ENCODE measurements at regions not wholly inside any gene's neighbourhood (a gene's known extent, or its start where the extent isn't known, plus 50 kb on each side); places are given as distances from the start of the nearest gene placed in this dataset.

DNA sequence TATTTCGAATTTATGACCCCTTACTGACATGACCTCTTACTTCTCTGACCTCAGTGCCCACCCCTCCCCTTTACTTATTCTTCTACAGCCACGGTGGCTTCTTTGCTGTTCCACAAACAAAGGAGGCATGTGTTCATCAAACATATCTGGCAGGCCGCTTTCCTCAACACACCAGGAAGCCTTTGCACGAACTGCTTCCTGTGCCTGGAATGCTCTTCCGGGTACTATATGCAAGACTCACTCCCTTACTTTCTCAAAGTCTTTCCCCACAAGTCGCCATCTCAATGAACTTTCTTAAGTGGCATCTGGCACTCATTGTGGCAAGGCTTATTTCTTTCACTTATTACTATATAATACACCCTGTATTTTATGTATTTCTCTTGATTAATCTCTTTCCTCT lies 351.5 kb upstream of the DDX53 start:
- no peak overlapping the region for H3K4me3 ChIP-seq

DNA sequence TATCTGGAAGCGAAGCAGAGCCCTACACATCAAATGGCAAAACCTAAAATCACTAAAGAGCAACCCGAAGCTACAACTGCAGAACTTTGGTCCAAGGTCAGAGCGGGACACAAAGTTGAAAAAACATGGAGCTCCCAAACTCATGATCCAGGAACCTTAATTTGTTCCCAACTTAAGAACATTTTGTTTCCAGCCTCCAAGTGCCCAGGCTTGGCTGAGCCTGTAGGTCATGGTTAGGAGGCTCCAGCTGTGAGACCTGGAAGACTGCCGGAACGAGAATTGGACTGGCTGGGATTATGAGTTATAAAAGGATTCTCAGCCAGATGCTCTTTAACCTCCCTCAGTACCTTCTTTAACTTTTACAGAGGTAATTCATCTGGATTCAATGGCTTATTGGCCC lies 349.1 kb upstream of the DDX53 start:
- H3K36me3 ChIP-seq (ENCODE audit: low read depth, missing control alignments), result no peaks in the 10 kb centered on the region
- intact Hi-C loops (cut with DNase I; ENCODE audit: low total_unique reads), result no loop called here
- TF ChIP-seq, protein P1, sequence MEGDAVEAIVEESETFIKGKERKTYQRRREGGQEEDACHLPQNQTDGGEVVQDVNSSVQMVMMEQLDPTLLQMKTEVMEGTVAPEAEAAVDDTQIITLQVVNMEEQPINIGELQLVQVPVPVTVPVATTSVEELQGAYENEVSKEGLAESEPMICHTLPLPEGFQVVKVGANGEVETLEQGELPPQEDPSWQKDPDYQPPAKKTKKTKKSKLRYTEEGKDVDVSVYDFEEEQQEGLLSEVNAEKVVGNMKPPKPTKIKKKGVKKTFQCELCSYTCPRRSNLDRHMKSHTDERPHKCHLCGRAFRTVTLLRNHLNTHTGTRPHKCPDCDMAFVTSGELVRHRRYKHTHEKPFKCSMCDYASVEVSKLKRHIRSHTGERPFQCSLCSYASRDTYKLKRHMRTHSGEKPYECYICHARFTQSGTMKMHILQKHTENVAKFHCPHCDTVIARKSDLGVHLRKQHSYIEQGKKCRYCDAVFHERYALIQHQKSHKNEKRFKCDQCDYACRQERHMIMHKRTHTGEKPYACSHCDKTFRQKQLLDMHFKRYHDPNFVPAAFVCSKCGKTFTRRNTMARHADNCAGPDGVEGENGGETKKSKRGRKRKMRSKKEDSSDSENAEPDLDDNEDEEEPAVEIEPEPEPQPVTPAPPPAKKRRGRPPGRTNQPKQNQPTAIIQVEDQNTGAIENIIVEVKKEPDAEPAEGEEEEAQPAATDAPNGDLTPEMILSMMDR (IDR thresholded peaks at IDR 0.05), result no peak
- TF ChIP-seq POLR2A (IDR thresholded peaks at IDR 0.05), result no peak
- peak overlapping the region; percentile 18 to 61 for H3K27ac ChIP-seq
- WGBS, 2 donors, result 52 to 58% methylated on average over 5 of the region's 5 CpGs
- no peak overlapping the region for H3K4me3 ChIP-seq
- peak; percentile 70 for DNase-seq
- no peaks in the 10 kb centered on the region for H3K27me3 ChIP-seq
- H3K4me1 ChIP-seq, result no peaks in the 10 kb centered on the region
- H3K9me3 ChIP-seq, result no peaks in the 10 kb centered on the region

More for the DNA sequence above, 351.5 kb upstream of the DDX53 start:
- Histone ChIP-seq H3K9me3 (no peaks in the 10 kb centered on the region), H3K27ac (no peak overlapping the region), H3K27me3 (no peaks in the 10 kb centered on the region), H3K36me3 (ENCODE audit: low read depth, missing control alignments) (no peaks in the 10 kb centered on the region), H3K4me1 (no peaks in the 10 kb centered on the region)
- 70 to 91% methylated on average over 5 to 6 of the region's 6 CpGs for WGBS, 2 donors
- TF ChIP-seq POLR2A (IDR thresholded peaks at IDR 0.05), result no peak
- TF ChIP-seq, protein P1 (IDR thresholded peaks at IDR 0.05), result no peak
- intact Hi-C loops (cut with DNase I; ENCODE audit: low total_unique reads), result no loop called here
- no peak for DNase-seq

DNA sequence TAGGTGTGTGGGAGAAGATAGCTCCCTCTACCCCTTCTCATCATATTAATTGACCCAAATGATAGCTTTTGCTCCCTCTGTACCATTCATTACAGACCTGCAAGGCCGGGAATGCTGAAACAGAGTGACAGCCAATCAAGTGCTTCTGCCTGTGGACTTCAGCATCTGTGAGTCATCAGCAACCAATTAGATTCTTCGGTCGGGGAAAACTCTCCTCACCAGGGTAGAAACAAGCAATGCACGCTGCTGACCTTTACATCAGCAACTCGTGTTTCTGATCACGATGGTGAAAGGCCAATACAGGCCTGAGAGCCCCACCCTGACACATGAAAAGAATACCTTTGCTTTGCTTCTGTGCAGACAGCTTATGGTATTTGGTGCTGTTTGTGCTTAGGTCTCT lies 347.2 kb upstream of the DDX53 start:
- Histone ChIP-seq H3K9me3 (no peaks in the 10 kb centered on the region), H3K27me3 (no peaks in the 10 kb centered on the region), H3K4me3 (no peak overlapping the region), H3K4me1 (no peaks in the 10 kb centered on the region), H3K27ac (peak overlapping the region; percentile 11 to 56), H3K36me3 (ENCODE audit: low read depth, missing control alignments) (no peaks in the 10 kb centered on the region)
- WGBS, 2 donors, result 8 to 40% methylated on average over 2 to 5 of the region's 6 CpGs
- TF ChIP-seq POLR2A (IDR thresholded peaks at IDR 0.05), result no peak
- TF ChIP-seq, protein P1 (IDR thresholded peaks at IDR 0.05), result no peak
- intact Hi-C loops (cut with DNase I; ENCODE audit: low total_unique reads), result no loop called here
- peak; percentile 22 for DNase-seq

DNA sequence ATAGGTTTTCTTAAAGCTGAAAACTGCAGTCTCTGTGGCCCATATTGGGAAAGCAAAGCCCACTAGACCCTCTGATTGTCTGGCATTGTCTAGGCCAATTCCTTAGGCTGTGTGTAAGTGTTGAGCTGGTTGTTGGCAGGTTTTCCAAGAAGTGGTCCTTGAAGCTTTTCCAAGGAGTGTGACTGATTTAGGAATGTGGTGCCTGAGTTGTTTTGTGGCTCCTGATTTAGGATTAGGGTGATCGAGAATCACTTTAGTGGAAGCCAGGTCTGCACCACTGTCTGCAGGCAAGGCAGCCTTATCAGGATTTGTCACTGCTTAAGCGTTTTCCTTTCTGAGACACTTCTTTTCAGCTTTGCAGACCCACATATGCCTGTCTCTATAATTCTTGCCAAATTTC lies 339.0 kb upstream of the DDX53 start:
- Histone ChIP-seq H3K27ac (no peak overlapping the region), H3K4me3 (no peak overlapping the region), H3K9me3 (no peaks in the 10 kb centered on the region), H3K27me3 (no peaks in the 10 kb centered on the region), H3K36me3 (ENCODE audit: low read depth, missing control alignments) (no peaks in the 10 kb centered on the region), H3K4me1 (no peaks in the 10 kb centered on the region)
- intact Hi-C loops (cut with DNase I; ENCODE audit: low total_unique reads), result no loop called here
- no peak for TF ChIP-seq POLR2A (IDR thresholded peaks at IDR 0.05)
- TF ChIP-seq, protein P1 (IDR thresholded peaks at IDR 0.05), result no peak
- WGBS, 2 donors, result 63 to 82% methylated on average over 2 of the region's 2 CpGs
- DNase-seq, result no peak

DNA sequence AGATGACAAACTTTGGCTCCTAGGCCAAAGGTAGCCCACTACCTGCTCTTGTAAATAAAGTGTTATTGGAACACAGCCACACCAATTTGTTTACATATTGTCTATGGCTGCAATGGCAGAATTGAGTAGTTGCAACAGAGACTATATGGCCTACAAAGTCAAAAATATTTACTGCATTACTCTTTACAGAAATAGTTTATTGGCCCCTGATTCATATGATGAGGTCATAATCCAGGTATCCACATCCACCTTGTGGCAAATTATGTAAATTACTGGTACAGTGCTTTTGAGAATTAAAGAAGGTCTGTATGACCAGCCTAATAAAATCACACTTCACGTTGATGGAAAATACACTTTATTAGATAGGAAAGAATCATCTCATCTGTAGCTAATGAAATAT lies 337.0 kb upstream of the DDX53 start:
- TF ChIP-seq, protein P1 (IDR thresholded peaks at IDR 0.05), result no peak
- TF ChIP-seq POLR2A (IDR thresholded peaks at IDR 0.05), result no peak
- DNase-seq, result no peak
- H3K27ac ChIP-seq, result no peak overlapping the region
- WGBS, 2 donors, result 87 to 89% methylated on average over 1 of the region's 1 CpG
- no peaks in the 10 kb centered on the region for H3K27me3 ChIP-seq
- no peak overlapping the region for H3K4me3 ChIP-seq
- H3K9me3 ChIP-seq, result no peaks in the 10 kb centered on the region
- intact Hi-C loops (cut with DNase I; ENCODE audit: low total_unique reads), result no loop called here
- no peaks in the 10 kb centered on the region for H3K4me1 ChIP-seq
- no peaks in the 10 kb centered on the region for H3K36me3 ChIP-seq (ENCODE audit: low read depth, missing control alignments)

Measured in testis (tissue), 2 donors.